ENCODE measurements at regions not wholly inside any gene's neighbourhood (a gene's known extent, or its start where the extent isn't known, plus 50 kb on each side); places are given as distances from the start of the nearest gene placed in this dataset.

- Histone ChIP-seq H3F3A (ENCODE audit: insufficient read depth, low read length) (no peaks in the 10 kb centered on the region), H3K9ac (ENCODE audit: low read length) (no peak overlapping the region), H2AFZ (ENCODE audit: low read length) (no peak overlapping the region), H3K4me1 (ENCODE audit: low read length) (no peaks in the 10 kb centered on the region), H3K9me2 (replicated peaks; ENCODE audit: insufficient read depth, low read length) (no peaks in the 10 kb centered on the region), H4K20me1 (ENCODE audit: insufficient read depth, low read length) (no peaks in the 10 kb centered on the region), H3K36me3 (replicated peaks; ENCODE audit: insufficient read depth, low read length) (no peaks in the 10 kb centered on the region), H3K79me2 (ENCODE audit: low read length) (no peaks in the 10 kb centered on the region), H3K4me3 (ENCODE audit: low read length) (no peak overlapping the region), H3K27ac (ENCODE audit: low read length) (no peak overlapping the region), H3K27me3 (replicated peaks; ENCODE audit: insufficient read depth, low read length) (no peaks in the 10 kb centered on the region), H3K4me2 (ENCODE audit: low read depth, low read length) (no peak overlapping the region), H3K9me3 (replicated peaks; ENCODE audit: insufficient read depth, low read length) (no peaks in the 10 kb centered on the region)
- TF ChIP-seq CTCF (IDR thresholded peaks at IDR 0.05; ENCODE audit: low read length), result no peak
- TF ChIP-seq EZH2phosphoT487 (IDR thresholded peaks at IDR 0.05; ENCODE audit: low read length), result no peak
- TF ChIP-seq EZH2 (optimal IDR thresholded peaks at IDR 0.05; ENCODE audit: low read depth, low read length), result no peak
- no peak for DNase-seq
Measured at GRCh38 chr5:40354171-40354570, 325.5 kb upstream of the PTGER4 start.

DNA sequence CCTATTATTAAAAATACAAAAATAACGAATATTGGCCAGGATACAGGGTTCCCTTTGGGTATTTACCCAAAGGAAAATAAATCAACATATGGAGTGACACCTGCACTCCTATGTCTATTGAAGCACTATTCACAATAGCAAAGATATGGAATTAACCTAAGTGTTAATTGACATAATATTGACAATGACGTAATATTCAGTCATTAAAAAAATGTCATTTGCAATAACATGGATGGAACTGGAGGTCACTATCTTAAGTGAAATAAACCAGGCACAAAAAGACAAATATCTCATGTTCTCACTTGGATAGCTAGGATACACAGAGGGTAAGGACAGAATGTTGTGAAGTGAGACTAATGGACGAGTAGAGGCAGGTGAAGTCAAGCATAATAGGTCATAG lies 326.3 kb upstream of the PTGER4 start:
- no peaks in the 10 kb centered on the region for H3K36me3 ChIP-seq (replicated peaks; ENCODE audit: insufficient read depth, low read length)
- no peak overlapping the region for H3K4me3 ChIP-seq (ENCODE audit: low read length)
- no peak overlapping the region for H3K9ac ChIP-seq (ENCODE audit: low read length)
- no peaks in the 10 kb centered on the region for H3K9me3 ChIP-seq (replicated peaks; ENCODE audit: insufficient read depth, low read length)
- no peak overlapping the region for H3K27ac ChIP-seq (ENCODE audit: low read length)
- TF ChIP-seq EZH2phosphoT487 (IDR thresholded peaks at IDR 0.05; ENCODE audit: low read length) (no peak), EZH2 (optimal IDR thresholded peaks at IDR 0.05; ENCODE audit: low read depth, low read length) (no peak)
- no peak overlapping the region for H2AFZ ChIP-seq (ENCODE audit: low read length)
- no peaks in the 10 kb centered on the region for H3K4me1 ChIP-seq (ENCODE audit: low read length)
- no peak for DNase-seq
- H3K9me2 ChIP-seq (replicated peaks; ENCODE audit: insufficient read depth, low read length), result no peaks in the 10 kb centered on the region
- no peak overlapping the region for H3K4me2 ChIP-seq (ENCODE audit: low read depth, low read length)
- H3K27me3 ChIP-seq (replicated peaks; ENCODE audit: insufficient read depth, low read length), result no peaks in the 10 kb centered on the region
- H3K79me2 ChIP-seq (ENCODE audit: low read length), result no peaks in the 10 kb centered on the region
- H3F3A ChIP-seq (ENCODE audit: insufficient read depth, low read length), result no peaks in the 10 kb centered on the region
- no peaks in the 10 kb centered on the region for H4K20me1 ChIP-seq (ENCODE audit: insufficient read depth, low read length)

DNA sequence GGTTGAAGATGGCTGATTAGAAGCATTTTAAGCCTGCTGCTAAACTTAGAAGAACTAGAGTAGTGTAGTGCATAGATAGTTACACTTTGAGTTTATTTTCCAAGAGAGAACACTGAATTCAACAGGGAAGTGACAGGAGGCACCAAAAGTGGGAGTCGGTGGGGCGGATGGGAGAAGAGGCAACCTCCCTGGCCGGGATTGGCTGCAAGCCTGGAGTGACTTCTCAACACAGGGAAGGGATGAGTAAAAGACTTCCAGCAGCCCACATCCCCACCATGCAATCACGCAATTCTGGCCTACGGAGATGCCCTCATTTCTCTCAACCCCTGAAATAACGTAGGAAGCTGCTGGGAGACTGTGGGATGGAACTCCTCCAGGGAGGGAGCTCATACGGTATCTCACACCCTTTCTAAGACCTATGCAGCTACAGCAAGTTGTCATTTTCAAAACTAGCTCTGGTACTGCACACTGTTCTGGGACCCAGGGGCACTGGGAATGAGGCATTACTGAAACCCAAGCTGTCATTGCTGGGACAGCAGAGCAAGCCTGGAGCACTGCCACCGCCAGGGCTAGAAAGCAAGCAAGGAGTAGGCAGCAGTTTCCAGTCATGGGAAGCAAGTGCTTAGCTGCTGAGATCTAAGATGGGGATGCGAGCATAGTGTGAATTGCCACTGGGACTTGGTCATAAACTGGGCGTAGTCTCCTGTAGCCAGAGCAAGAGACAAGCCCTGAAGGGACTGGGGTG lies 331.6 kb upstream of the PTGER4 start:
- Histone ChIP-seq H3K4me1 (ENCODE audit: low read length) (no peaks in the 10 kb centered on the region), H3K4me2 (ENCODE audit: low read depth, low read length) (no peak overlapping the region)

More for the DNA sequence above, 331.6 kb upstream of the PTGER4 start:
- Histone ChIP-seq H3F3A (ENCODE audit: insufficient read depth, low read length) (no peaks in the 10 kb centered on the region), H4K20me1 (ENCODE audit: insufficient read depth, low read length) (no peaks in the 10 kb centered on the region), H3K9me3 (replicated peaks; ENCODE audit: insufficient read depth, low read length) (no peaks in the 10 kb centered on the region), H2AFZ (ENCODE audit: low read length) (no peak overlapping the region), H3K9me2 (replicated peaks; ENCODE audit: insufficient read depth, low read length) (no peaks in the 10 kb centered on the region), H3K4me3 (ENCODE audit: low read length) (no peak overlapping the region), H3K27me3 (replicated peaks; ENCODE audit: insufficient read depth, low read length) (no peaks in the 10 kb centered on the region), H3K36me3 (replicated peaks; ENCODE audit: insufficient read depth, low read length) (no peaks in the 10 kb centered on the region), H3K79me2 (ENCODE audit: low read length) (no peaks in the 10 kb centered on the region), H3K27ac (ENCODE audit: low read length) (no peak overlapping the region), H3K9ac (ENCODE audit: low read length) (no peak overlapping the region)
- no peak for DNase-seq
- TF ChIP-seq CTCF (IDR thresholded peaks at IDR 0.05; ENCODE audit: low read length) (no peak), EZH2 (optimal IDR thresholded peaks at IDR 0.05; ENCODE audit: low read depth, low read length) (no peak), EZH2phosphoT487 (IDR thresholded peaks at IDR 0.05; ENCODE audit: low read length) (no peak)

Data from MM.1S (cell line).